A673 (cell line): ENCODE measurements at regions not wholly inside any gene's neighbourhood (a gene's known extent, or its start where the extent isn't known, plus 50 kb on each side); places are given as distances from the start of the nearest gene placed in this dataset.

ENCODE experiments used
- CTCF ChIP-seq: fragments of 300-800, 200-600 bp; sonication (generic); conservative IDR thresholded peaks from 2 replicates; pipeline ENCODE4 v1.5.1; 2017; ENCODE audit warnings: low read depth, mild to moderate bottlenecking, antibody characterized with exemption, low read length, moderate library complexity, mixed read lengths
- EZH2 ChIP-seq: fragments of 200-600 bp; sonication (generic); IDR thresholded peaks from 2 replicates; pipeline ENCODE4 v1.6.1; 2017; ENCODE audit warnings: borderline replicate concordance, low read depth, mild to moderate bottlenecking, mixed read lengths, antibody characterized with exemption, low read length; ENCODE audit not compliant: poor library complexity, severe bottlenecking

GRCh38 chr6:102759415-102759814, 1365.9 kb downstream of the GRIK2 start:
- TF ChIP-seq CTCF (no peak), EZH2 (no peak)
